Upper lobe of left lung (tissue), 4 donors: ENCODE measurements at regions not wholly inside any gene's neighbourhood (a gene's known extent, or its start where the extent isn't known, plus 50 kb on each side); places are given as distances from the start of the nearest gene placed in this dataset.

Experiments
- POLR2A ChIP-seq, 4 donors: fragments of 450-650 bp; IDR thresholded peaks; one replicate each; pipeline ENCODE4 v1.5.1; 2016 to 2017; ENCODE audit warnings: antibody characterized with exemption in 4 of 4, mild to moderate bottlenecking in 2 of 4
- POLR2AphosphoS5 ChIP-seq, 2 donors: sonication (generic); formaldehyde crosslinking; IDR thresholded peaks; one replicate each; pipeline ENCODE4 v1.5.1; 2017; ENCODE audit warnings: antibody characterized with exemption in 2 of 2
- TF ChIP-seq, protein P1 (sequence below), 6 experiments: fragments of 450-650 bp in 4 of 6; fragments of 200-600 bp in 2 of 6; sonication (generic) in 2 of 6; IDR thresholded peaks; one replicate each; pipeline ENCODE4 v1.5.1; 2016 to 2019; ENCODE audit warnings: antibody characterized with exemption in 6 of 6

DNA sequence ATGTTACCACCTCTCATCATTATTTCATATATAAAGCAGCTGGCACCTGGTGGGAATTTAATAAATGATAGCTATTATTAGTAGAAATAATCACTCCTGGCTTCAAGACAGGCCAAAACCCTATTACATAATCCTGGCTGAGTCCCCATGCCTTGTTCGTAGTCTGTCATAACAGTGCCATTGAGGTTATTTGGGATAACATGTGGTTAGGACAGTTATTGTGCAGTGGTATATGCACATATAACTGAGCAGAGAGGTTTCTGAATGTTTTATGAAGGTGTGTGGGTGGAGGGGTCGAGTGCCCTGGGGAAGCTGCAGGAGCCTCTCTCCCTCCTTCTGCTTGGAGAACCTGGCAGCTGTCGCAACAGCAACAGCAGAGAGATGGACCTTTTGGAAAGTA is 162.4 kb upstream of the NABP1 start:
- TF ChIP-seq POLR2AphosphoS5 (IDR thresholded peaks at IDR 0.05), result no peak
- no peak for TF ChIP-seq POLR2A (IDR thresholded peaks at IDR 0.05)
- TF ChIP-seq, protein P1, sequence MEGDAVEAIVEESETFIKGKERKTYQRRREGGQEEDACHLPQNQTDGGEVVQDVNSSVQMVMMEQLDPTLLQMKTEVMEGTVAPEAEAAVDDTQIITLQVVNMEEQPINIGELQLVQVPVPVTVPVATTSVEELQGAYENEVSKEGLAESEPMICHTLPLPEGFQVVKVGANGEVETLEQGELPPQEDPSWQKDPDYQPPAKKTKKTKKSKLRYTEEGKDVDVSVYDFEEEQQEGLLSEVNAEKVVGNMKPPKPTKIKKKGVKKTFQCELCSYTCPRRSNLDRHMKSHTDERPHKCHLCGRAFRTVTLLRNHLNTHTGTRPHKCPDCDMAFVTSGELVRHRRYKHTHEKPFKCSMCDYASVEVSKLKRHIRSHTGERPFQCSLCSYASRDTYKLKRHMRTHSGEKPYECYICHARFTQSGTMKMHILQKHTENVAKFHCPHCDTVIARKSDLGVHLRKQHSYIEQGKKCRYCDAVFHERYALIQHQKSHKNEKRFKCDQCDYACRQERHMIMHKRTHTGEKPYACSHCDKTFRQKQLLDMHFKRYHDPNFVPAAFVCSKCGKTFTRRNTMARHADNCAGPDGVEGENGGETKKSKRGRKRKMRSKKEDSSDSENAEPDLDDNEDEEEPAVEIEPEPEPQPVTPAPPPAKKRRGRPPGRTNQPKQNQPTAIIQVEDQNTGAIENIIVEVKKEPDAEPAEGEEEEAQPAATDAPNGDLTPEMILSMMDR (IDR thresholded peaks at IDR 0.05), result no peak
